Liver (tissue), 3 donors: ENCODE measurements at regions not wholly inside any gene's neighbourhood (a gene's known extent, or its start where the extent isn't known, plus 50 kb on each side); places are given as distances from the start of the nearest gene placed in this dataset.

Experiments used
- HNF4G ChIP-seq: IDR thresholded peaks from 2 replicates; pipeline ENCODE4 v1.6.1; 2016; ENCODE audit warnings: antibody characterized with exemption
- TAF1 ChIP-seq: conservative IDR thresholded peaks from 2 replicates; pipeline ENCODE4 v1.6.1; 2016; ENCODE audit warnings: antibody characterized with exemption, mild to moderate bottlenecking
- TF ChIP-seq, protein P1 (sequence below): fragments of 150-350 bp; IDR thresholded peaks from 2 replicates; pipeline ENCODE4 v1.5.1; 2017; ENCODE audit warnings: improper control_type of control experiment, low read depth, low read length; ENCODE audit not compliant: missing input control
- TF ChIP-seq, protein P2 (sequence below): IDR thresholded peaks from 2 replicates; pipeline ENCODE4 v1.6.1; 2016; ENCODE audit warnings: antibody characterized with exemption, mild to moderate bottlenecking
- TF ChIP-seq, protein P3 (sequence below): IDR thresholded peaks from 2 replicates; pipeline ENCODE4 v1.6.1; 2016; ENCODE audit warnings: antibody characterized with exemption
- TF ChIP-seq, protein P4 (sequence below): IDR thresholded peaks from 2 replicates; pipeline ENCODE4 v1.6.1; 2016; ENCODE audit warnings: antibody characterized with exemption
- donor health status: healthy.
- donor health status: healthy.

DNA sequence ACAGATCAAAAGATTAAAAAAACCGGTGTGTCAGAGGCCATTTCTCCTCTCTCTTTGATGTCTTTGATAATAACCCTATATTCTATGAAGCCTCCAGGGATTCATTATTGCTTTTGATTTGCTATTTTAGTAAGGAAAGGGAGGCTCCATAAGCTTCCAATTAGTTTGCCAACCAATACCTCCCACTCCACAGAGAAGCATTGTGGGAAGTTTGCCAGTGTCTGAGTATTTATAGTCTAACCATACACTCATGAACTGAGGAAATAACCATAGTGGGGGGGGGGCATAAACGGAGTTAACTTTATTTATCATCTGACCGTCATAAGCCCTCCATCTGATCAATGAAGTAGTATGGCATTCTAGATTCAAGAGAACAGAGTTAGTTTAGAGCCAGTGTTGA is 1066.8 kb upstream of the PABPC4L start:
- no peak for TF ChIP-seq HNF4G
- TF ChIP-seq, protein P1, sequence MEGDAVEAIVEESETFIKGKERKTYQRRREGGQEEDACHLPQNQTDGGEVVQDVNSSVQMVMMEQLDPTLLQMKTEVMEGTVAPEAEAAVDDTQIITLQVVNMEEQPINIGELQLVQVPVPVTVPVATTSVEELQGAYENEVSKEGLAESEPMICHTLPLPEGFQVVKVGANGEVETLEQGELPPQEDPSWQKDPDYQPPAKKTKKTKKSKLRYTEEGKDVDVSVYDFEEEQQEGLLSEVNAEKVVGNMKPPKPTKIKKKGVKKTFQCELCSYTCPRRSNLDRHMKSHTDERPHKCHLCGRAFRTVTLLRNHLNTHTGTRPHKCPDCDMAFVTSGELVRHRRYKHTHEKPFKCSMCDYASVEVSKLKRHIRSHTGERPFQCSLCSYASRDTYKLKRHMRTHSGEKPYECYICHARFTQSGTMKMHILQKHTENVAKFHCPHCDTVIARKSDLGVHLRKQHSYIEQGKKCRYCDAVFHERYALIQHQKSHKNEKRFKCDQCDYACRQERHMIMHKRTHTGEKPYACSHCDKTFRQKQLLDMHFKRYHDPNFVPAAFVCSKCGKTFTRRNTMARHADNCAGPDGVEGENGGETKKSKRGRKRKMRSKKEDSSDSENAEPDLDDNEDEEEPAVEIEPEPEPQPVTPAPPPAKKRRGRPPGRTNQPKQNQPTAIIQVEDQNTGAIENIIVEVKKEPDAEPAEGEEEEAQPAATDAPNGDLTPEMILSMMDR = no peak
- TF ChIP-seq TAF1 = no peak
- TF ChIP-seq, protein P2, sequence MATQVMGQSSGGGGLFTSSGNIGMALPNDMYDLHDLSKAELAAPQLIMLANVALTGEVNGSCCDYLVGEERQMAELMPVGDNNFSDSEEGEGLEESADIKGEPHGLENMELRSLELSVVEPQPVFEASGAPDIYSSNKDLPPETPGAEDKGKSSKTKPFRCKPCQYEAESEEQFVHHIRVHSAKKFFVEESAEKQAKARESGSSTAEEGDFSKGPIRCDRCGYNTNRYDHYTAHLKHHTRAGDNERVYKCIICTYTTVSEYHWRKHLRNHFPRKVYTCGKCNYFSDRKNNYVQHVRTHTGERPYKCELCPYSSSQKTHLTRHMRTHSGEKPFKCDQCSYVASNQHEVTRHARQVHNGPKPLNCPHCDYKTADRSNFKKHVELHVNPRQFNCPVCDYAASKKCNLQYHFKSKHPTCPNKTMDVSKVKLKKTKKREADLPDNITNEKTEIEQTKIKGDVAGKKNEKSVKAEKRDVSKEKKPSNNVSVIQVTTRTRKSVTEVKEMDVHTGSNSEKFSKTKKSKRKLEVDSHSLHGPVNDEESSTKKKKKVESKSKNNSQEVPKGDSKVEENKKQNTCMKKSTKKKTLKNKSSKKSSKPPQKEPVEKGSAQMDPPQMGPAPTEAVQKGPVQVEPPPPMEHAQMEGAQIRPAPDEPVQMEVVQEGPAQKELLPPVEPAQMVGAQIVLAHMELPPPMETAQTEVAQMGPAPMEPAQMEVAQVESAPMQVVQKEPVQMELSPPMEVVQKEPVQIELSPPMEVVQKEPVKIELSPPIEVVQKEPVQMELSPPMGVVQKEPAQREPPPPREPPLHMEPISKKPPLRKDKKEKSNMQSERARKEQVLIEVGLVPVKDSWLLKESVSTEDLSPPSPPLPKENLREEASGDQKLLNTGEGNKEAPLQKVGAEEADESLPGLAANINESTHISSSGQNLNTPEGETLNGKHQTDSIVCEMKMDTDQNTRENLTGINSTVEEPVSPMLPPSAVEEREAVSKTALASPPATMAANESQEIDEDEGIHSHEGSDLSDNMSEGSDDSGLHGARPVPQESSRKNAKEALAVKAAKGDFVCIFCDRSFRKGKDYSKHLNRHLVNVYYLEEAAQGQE = no peak
- TF ChIP-seq, protein P3, sequence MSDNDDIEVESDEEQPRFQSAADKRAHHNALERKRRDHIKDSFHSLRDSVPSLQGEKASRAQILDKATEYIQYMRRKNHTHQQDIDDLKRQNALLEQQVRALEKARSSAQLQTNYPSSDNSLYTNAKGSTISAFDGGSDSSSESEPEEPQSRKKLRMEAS = no peak
- TF ChIP-seq, protein P4, sequence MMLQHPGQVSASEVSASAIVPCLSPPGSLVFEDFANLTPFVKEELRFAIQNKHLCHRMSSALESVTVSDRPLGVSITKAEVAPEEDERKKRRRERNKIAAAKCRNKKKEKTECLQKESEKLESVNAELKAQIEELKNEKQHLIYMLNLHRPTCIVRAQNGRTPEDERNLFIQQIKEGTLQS = no peak
